Tibial nerve (tissue), 4 donors: ENCODE measurements at regions not wholly inside any gene's neighbourhood (a gene's known extent, or its start where the extent isn't known, plus 50 kb on each side); places are given as distances from the start of the nearest gene placed in this dataset.

Experiments used
- CTCF ChIP-seq, 5 experiments: fragments of 200-600 bp in 3 of 5; fragments of 450-650 bp in 2 of 5; sonication (generic) in 3 of 5; IDR thresholded peaks; one replicate each; pipeline ENCODE4 v1.5.1; 2016 to 2019; ENCODE audit warnings: antibody characterized with exemption in 5 of 5, mild to moderate bottlenecking in 3 of 5, moderate library complexity in 2 of 5
- EP300 ChIP-seq, 2 donors: sonication (generic); formaldehyde crosslinking; IDR thresholded peaks; one replicate each; pipeline ENCODE4 v1.6.1; 2017; ENCODE audit warnings: antibody characterized with exemption in 2 of 2, mild to moderate bottlenecking in 1 of 2
- POLR2A ChIP-seq, 2 donors: fragments of 450-650 bp; IDR thresholded peaks; one replicate each; pipeline ENCODE4 v1.6.1; 2017; ENCODE audit warnings: antibody characterized with exemption in 2 of 2, mild to moderate bottlenecking in 2 of 2, moderate library complexity in 2 of 2

- TF ChIP-seq CTCF (IDR thresholded peaks at IDR 0.05) (no peak), POLR2A (IDR thresholded peaks at IDR 0.05) (no peak), EP300 (IDR thresholded peaks at IDR 0.05) (peak in 1 of 2 donors; percentile 16)
These were observed 151.0 kb upstream of the HEY2 start for GRCh38 chr6:125598422-125598821.
